ENCODE measurements at regions not wholly inside any gene's neighbourhood (a gene's known extent, or its start where the extent isn't known, plus 50 kb on each side); places are given as distances from the start of the nearest gene placed in this dataset.

GRCh38 chr9:107625383-107625984 lies 135.9 kb upstream of the KLF4 start:
- DNase-seq (ENCODE audit: extremely low read depth, low read depth) = no peak
- H3K4me3 ChIP-seq (replicated peaks; ENCODE audit: low read depth, low read length) = no peak overlapping the region
- TF ChIP-seq CTCF (IDR thresholded peaks at IDR 0.05; ENCODE audit: low read depth, low read length, missing control alignments) = no peak

GRCh38 chr9:107624234-107624948 lies 134.8 kb upstream of the KLF4 start:
- DNase-seq (ENCODE audit: extremely low read depth, low read depth) = no peak
- no peak overlapping the region for H3K4me3 ChIP-seq (replicated peaks; ENCODE audit: low read depth, low read length)
- TF ChIP-seq CTCF (IDR thresholded peaks at IDR 0.05; ENCODE audit: low read depth, low read length, missing control alignments) = no peak

- TF ChIP-seq CTCF (IDR thresholded peaks at IDR 0.05; ENCODE audit: low read depth, low read length, missing control alignments) = no peak
- H3K4me3 ChIP-seq (replicated peaks; ENCODE audit: low read depth, low read length) = no peak overlapping the region
- DNase-seq (ENCODE audit: extremely low read depth, low read depth) = no peak
Measured at GRCh38 chr9:107621436-107621835, 131.9 kb upstream of the KLF4 start.

- H3K4me3 ChIP-seq (replicated peaks; ENCODE audit: low read depth, low read length) = no peak overlapping the region
- no peak for DNase-seq (ENCODE audit: extremely low read depth, low read depth)
- TF ChIP-seq CTCF (IDR thresholded peaks at IDR 0.05; ENCODE audit: low read depth, low read length, missing control alignments) = no peak
Measured at GRCh38 chr9:107620801-107621200, 131.2 kb upstream of the KLF4 start.

- no peak overlapping the region for H3K4me3 ChIP-seq (replicated peaks; ENCODE audit: low read depth, low read length)
- no peak for DNase-seq (ENCODE audit: extremely low read depth, low read depth)
- TF ChIP-seq CTCF (IDR thresholded peaks at IDR 0.05; ENCODE audit: low read depth, low read length, missing control alignments) = no peak
Measured at GRCh38 chr9:107620236-107620635, 130.7 kb upstream of the KLF4 start.

- H3K4me3 ChIP-seq (replicated peaks; ENCODE audit: low read depth, low read length) = no peak overlapping the region
- no peak for TF ChIP-seq CTCF (IDR thresholded peaks at IDR 0.05; ENCODE audit: low read depth, low read length, missing control alignments)
- no peak for DNase-seq (ENCODE audit: extremely low read depth, low read depth)
Measured at GRCh38 chr9:107615321-107615720, 125.8 kb upstream of the KLF4 start.

Measured in HFF-Myc (cell line).